NOMO-1 treated with dmso at 0.1 percent for 144 hours (cell line): ENCODE measurements at regions not wholly inside any gene's neighbourhood (a gene's known extent, or its start where the extent isn't known, plus 50 kb on each side); places are given as distances from the start of the nearest gene placed in this dataset.
"Not testable (repeated sequence)": the region's sequence is repeated elsewhere in the genome, so short reads cannot be mapped to it uniquely, and the experiment has no call there.

Experiments used
- DNase-seq: peaks from one replicate; lab custom pipeline; 2025; ENCODE audit not compliant: unreplicated experiment; lab: John Stamatoyannopoulos, UW

- no peak for DNase-seq
These were observed 450.3 kb upstream of the BTBD3 start for GRCh38 chr20:11467436-11467835.

- DNase-seq = no peak
These were observed 448.8 kb upstream of the BTBD3 start for GRCh38 chr20:11468880-11469279.

- no peak for DNase-seq
These were observed 447.8 kb upstream of the BTBD3 start for GRCh38 chr20:11469795-11470435.

GRCh38 chr20:11473983-11474382 lies 443.7 kb upstream of the BTBD3 start:
- no peak for DNase-seq

- no peak for DNase-seq
These were observed 434.0 kb upstream of the BTBD3 start for GRCh38 chr20:11483697-11484096.

- DNase-seq = no peak
These were observed 433.2 kb upstream of the BTBD3 start for GRCh38 chr20:11484479-11484878.

- no peak for DNase-seq
These were observed 425.3 kb upstream of the BTBD3 start for GRCh38 chr20:11492386-11492785.

GRCh38 chr20:11492846-11493245 lies 424.8 kb upstream of the BTBD3 start:
- no peak for DNase-seq

GRCh38 chr20:11496380-11496779 lies 421.3 kb upstream of the BTBD3 start:
- DNase-seq = no peak

GRCh38 chr20:11497545-11497944 lies 420.1 kb upstream of the BTBD3 start:
- DNase-seq = no peak

GRCh38 chr20:11499101-11499634 lies 418.5 kb upstream of the BTBD3 start:
- DNase-seq = no peak

- DNase-seq = peak; percentile 11
These were observed 415.6 kb upstream of the BTBD3 start for GRCh38 chr20:11502061-11502460.

- DNase-seq = no peak
These were observed 415.0 kb upstream of the BTBD3 start for GRCh38 chr20:11502671-11503070.

- DNase-seq = no peak
These were observed 407.9 kb upstream of the BTBD3 start for GRCh38 chr20:11509776-11510175.

- DNase-seq = no peak
These were observed 405.9 kb upstream of the BTBD3 start for GRCh38 chr20:11511821-11512220.

GRCh38 chr20:11513241-11513745 lies 404.4 kb upstream of the BTBD3 start:
- DNase-seq = not testable (repeated sequence)

- DNase-seq = no peak
These were observed 401.2 kb upstream of the BTBD3 start for GRCh38 chr20:11516448-11516847.

- no peak for DNase-seq
These were observed 397.1 kb upstream of the BTBD3 start for GRCh38 chr20:11520596-11520995.

GRCh38 chr20:11521476-11522365 lies 396.0 kb upstream of the BTBD3 start:
- no peak for DNase-seq

- DNase-seq = no peak
These were observed 395.3 kb upstream of the BTBD3 start for GRCh38 chr20:11522366-11522741.

GRCh38 chr20:11529047-11529446 lies 388.6 kb upstream of the BTBD3 start:
- DNase-seq = no peak

- DNase-seq = no peak
These were observed 380.7 kb upstream of the BTBD3 start for GRCh38 chr20:11537032-11537431.
